ENCODE measurements at regions not wholly inside any gene's neighbourhood (a gene's known extent, or its start where the extent isn't known, plus 50 kb on each side); places are given as distances from the start of the nearest gene placed in this dataset.

- no peak overlapping the region for H2AFZ ChIP-seq
- no peaks in the 10 kb centered on the region for H3K79me2 ChIP-seq
- WGBS (ENCODE audit: low lambda C conversion rate, missing lambda C conversion rate): 72% methylated on average over 7 of the region's 7 CpGs
- TF ChIP-seq CTCF (IDR thresholded peaks at IDR 0.05; ENCODE audit: poor library complexity): no peak
- no peak for TF ChIP-seq EZH2 (IDR thresholded peaks at IDR 0.05; ENCODE audit: borderline replicate concordance)
- no peak for TF ChIP-seq EZH2phosphoT487 (IDR thresholded peaks at IDR 0.05; ENCODE audit: low read depth, severe bottlenecking, unreplicated experiment)
- no peak for DNase-seq (ENCODE audit: low spot score)
- no peaks in the 10 kb centered on the region for H3K36me3 ChIP-seq (replicated peaks; ENCODE audit: insufficient read depth, low read depth)
- H4K20me1 ChIP-seq (ENCODE audit: insufficient read depth, poor library complexity, severe bottlenecking): no peaks in the 10 kb centered on the region
- H3K9me2 ChIP-seq (replicated peaks; ENCODE audit: insufficient read depth): no peaks in the 10 kb centered on the region
- no peaks in the 10 kb centered on the region for H3K27me3 ChIP-seq
- no peaks in the 10 kb centered on the region for H3K9me3 ChIP-seq (ENCODE audit: low read depth)
- H3K4me2 ChIP-seq: no peak overlapping the region
- H3K4me1 ChIP-seq (ENCODE audit: insufficient read depth): no peaks in the 10 kb centered on the region
- H3K4me3 ChIP-seq: no peak overlapping the region
- H3K27ac ChIP-seq: no peak overlapping the region
These were observed 107.6 kb downstream of the TSEN15 start for GRCh38 chr1:184158896-184159681.

GRCh38 chr1:184160236-184160635, 108.7 kb downstream of the TSEN15 start:
- no peaks in the 10 kb centered on the region for H3K27me3 ChIP-seq
- H3K9me3 ChIP-seq (ENCODE audit: low read depth): no peaks in the 10 kb centered on the region
- 90% methylated on average over 2 of the region's 2 CpGs for WGBS (ENCODE audit: low lambda C conversion rate, missing lambda C conversion rate)
- H3K4me2 ChIP-seq: no peak overlapping the region
- no peak for DNase-seq (ENCODE audit: low spot score)
- H3K4me1 ChIP-seq (ENCODE audit: insufficient read depth): no peaks in the 10 kb centered on the region
- H3K4me3 ChIP-seq: no peak overlapping the region
- no peak overlapping the region for H2AFZ ChIP-seq
- TF ChIP-seq EZH2 (IDR thresholded peaks at IDR 0.05; ENCODE audit: borderline replicate concordance): no peak
- no peak for TF ChIP-seq CTCF (IDR thresholded peaks at IDR 0.05; ENCODE audit: poor library complexity)
- TF ChIP-seq EZH2phosphoT487 (IDR thresholded peaks at IDR 0.05; ENCODE audit: low read depth, severe bottlenecking, unreplicated experiment): no peak
- H3K9me2 ChIP-seq (replicated peaks; ENCODE audit: insufficient read depth): no peaks in the 10 kb centered on the region
- H3K79me2 ChIP-seq: no peaks in the 10 kb centered on the region
- no peak overlapping the region for H3K27ac ChIP-seq
- H3K36me3 ChIP-seq (replicated peaks; ENCODE audit: insufficient read depth, low read depth): no peaks in the 10 kb centered on the region
- H4K20me1 ChIP-seq (ENCODE audit: insufficient read depth, poor library complexity, severe bottlenecking): no peaks in the 10 kb centered on the region

- Histone ChIP-seq H3K9me2 (replicated peaks; ENCODE audit: insufficient read depth) (no peaks in the 10 kb centered on the region), H3K27ac (no peak overlapping the region), H3K4me2 (no peak overlapping the region), H3K4me3 (no peak overlapping the region), H3K27me3 (no peaks in the 10 kb centered on the region), H3K4me1 (ENCODE audit: insufficient read depth) (no peaks in the 10 kb centered on the region), H4K20me1 (ENCODE audit: insufficient read depth, poor library complexity, severe bottlenecking) (no peaks in the 10 kb centered on the region), H3K9me3 (ENCODE audit: low read depth) (no peaks in the 10 kb centered on the region), H2AFZ (no peak overlapping the region), H3K79me2 (no peaks in the 10 kb centered on the region), H3K36me3 (replicated peaks; ENCODE audit: insufficient read depth, low read depth) (no peaks in the 10 kb centered on the region)
- DNase-seq (ENCODE audit: low spot score): no peak
- WGBS (ENCODE audit: low lambda C conversion rate, missing lambda C conversion rate): 81% methylated on average over 3 of the region's 3 CpGs
- TF ChIP-seq CTCF (IDR thresholded peaks at IDR 0.05; ENCODE audit: poor library complexity): no peak
- TF ChIP-seq EZH2 (IDR thresholded peaks at IDR 0.05; ENCODE audit: borderline replicate concordance): no peak
- no peak for TF ChIP-seq EZH2phosphoT487 (IDR thresholded peaks at IDR 0.05; ENCODE audit: low read depth, severe bottlenecking, unreplicated experiment)
These were observed 109.7 kb downstream of the TSEN15 start for GRCh38 chr1:184161071-184161698.

Measured in hepatocyte (in vitro differentiated cells).